Activated naive CD4-positive, alpha-beta T cell treated with anti-CD3 and anti-CD28 coated beads, Interleukin-2, amount 50 U/mL, for 16 hours (primary cell): ENCODE measurements at regions not wholly inside any gene's neighbourhood (a gene's known extent, or its start where the extent isn't known, plus 50 kb on each side); places are given as distances from the start of the nearest gene placed in this dataset.

ENCODE experiments used
- DNase-seq: peaks from one replicate; pipeline ENCODE4 v3.0.0-alpha.2; 2020

DNA sequence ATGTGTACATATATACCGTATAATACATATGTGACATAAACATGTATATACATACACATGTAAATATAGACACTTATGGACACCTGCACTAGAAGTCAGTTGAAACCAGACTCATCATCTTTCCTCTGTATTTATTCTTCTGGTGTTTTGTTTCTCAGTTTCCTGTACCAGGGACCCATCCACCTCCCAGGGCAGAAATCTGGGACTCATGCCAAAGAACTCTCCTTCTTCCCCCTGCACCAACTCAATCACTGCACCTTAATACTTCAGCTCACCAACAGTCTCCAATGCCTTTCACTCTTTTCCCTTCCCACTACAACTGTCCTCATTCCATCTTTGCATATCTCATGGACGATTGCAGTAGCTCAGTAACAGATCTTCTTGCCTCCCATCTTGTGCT is 428.0 kb downstream of the FBXO15 start:
- no peak for DNase-seq

DNA sequence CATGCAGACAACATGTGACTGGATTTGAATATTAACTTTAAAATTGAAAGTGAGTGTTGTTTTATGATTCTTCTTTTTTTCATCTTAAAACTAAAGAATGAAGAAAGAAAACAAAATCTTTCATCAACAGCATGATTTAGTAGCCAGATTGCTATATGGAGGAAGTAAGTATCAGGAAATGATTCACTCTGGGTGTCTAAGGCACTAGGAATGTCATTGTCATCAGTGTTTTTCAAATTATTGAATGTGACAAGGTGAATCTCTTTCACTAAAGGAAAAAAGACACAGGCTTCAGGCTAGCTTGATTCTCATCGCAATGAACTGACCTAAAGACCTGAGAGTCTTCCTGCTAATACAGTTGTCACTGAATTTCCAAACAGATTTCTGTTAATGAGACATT is 430.1 kb downstream of the FBXO15 start:
- no peak for DNase-seq

DNA sequence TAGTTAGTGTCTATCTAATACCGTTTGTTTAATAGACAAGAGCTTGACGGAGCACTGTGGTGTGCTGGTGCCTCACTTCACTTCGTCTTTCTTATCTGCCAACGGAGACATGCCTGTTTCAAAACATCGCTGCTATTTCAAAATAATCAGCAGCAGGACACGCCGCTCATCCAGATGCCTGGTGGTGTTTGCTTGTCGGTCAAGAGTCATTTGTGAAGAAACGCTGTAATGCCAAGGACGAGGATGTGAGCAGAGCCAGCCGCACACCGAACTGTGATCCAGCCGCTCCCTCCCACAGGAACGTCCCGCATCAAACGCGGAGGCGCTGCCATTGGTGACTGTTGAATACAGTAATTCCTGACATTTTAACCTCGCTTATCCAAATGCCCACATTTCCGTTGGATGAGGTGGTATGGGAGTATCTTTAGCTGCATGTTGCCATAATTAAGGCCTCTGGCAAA is 432.4 kb downstream of the FBXO15 start:
- DNase-seq, result no peak

DNA sequence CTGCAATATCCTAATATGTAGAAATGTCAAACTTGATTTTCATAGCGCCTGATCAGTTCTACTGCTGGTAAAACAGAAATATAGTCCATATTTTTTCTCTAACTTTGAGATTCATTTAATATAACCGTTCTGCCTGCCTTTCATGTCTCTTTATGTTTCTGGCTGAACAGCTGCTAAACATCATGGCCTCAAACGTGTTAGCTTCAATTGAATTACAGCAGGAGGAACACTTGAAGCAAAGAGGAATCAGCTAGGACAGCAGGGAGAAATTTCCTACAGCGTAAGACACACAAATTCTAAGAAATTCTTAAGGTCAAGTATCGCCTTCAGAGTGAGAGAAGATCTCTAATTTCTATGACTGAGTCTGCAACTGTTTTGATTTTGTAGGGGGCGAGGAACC is 433.2 kb downstream of the FBXO15 start:
- DNase-seq, result no peak

DNA sequence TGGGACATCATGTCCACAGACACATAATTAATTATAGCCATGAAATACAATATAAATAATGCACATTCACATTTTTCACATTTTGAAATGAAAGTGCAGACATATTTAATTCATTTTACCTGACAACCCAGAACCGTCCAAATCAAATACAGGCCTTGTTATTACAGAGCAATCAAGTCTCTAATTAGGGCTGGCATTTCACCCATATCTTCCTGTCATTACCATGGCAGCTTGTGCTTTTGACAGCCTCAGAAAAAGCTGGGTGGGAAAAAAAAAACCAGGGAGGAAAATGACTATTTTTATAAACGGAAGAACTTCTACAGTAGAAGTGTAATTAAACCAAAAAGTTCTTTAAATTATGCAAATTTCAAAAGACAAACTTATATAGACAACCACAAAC is 436.4 kb downstream of the FBXO15 start:
- no peak for DNase-seq

DNA sequence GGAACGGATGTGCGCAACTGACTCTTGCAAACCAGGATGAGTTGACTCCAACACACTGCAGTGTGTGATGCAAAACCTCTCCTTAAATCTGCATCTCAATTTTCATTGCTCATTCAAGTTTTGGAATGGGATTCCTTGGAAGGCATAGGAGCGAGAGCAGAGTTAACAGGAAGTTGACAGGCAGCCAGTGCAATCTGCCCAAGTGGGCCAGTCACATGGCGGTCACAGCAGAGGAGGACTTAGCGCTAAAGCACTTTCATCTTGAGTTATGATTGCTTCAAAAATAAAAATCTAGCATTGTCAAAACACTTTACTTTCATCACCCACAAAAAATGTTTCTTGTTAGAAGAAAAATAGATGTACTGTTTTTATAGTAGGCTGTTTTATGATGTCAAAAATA is 439.0 kb downstream of the FBXO15 start:
- no peak for DNase-seq

DNA sequence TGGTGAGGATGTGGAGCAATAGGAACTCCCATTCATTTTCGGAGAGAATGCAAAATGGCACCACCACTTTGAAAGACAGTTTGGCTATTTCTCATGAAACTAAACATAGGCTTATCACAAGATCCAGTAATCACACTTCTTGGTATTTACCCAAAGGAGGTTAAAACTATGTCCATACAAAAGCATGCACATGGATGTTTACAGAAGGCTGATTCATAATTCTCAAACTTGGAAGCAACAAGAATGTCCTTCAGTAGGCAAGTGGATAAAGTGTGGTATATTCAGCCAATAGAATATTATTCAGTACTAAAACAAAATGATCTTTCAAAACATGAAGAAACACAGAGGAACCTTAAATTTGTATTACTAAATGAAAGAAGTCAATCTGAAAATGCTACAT is 440.6 kb downstream of the FBXO15 start:
- DNase-seq, result no peak

DNA sequence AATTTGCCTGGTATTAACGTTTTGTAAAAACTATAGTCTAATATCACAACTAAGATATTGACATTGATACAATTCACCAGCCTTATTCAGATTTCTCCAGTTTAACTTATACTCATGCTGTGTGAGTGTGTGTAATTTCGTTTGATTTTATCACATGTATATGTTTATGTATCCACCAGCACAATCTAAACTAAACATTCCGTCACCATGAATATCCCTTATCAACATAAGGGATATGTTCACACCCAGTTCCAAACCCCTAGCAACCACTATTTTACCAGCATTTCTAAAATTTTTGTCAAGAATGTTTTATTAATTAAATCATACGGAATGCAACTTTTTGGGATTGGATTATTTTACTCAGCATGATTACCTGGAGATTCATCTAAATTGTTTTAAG is 450.3 kb downstream of the FBXO15 start:
- no peak for DNase-seq

DNA sequence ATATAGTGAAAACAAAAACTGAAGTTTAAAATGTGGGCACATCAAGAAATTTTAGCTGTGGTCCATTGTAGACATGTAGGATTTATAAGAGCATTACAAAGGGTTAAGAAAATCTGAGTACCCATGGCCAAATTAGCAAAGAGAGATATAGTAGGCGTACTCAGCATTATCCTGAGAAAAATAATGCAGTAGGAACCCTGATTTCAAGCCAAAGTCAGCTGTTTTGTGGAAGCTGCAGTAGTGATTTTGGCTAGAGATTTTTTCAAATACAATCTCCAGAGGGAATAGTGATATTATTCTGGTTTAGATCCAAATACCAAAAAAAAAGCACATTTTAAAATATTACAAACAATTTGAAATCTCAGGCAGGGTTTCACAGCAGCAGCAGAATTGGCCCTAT is 450.9 kb downstream of the FBXO15 start:
- no peak for DNase-seq

DNA sequence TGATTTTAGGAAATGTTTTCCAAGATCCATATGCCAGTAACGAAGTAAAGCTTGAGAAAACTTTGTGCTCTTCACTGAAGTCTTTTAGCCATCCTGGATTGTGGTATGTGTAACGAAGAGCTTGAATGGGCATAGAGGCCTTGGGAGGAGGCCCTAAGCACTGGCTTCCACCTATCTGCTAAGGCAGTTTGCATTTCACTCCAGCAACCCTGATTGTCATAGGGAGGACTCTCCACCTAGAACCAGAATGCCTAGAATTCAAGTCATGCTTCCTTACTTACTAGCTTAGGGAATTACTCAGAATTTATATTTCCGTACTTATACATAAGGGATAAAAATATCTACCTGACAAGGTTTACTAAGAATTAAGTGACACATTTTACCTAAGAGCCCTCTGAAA is 451.5 kb downstream of the FBXO15 start:
- DNase-seq, result no peak

DNA sequence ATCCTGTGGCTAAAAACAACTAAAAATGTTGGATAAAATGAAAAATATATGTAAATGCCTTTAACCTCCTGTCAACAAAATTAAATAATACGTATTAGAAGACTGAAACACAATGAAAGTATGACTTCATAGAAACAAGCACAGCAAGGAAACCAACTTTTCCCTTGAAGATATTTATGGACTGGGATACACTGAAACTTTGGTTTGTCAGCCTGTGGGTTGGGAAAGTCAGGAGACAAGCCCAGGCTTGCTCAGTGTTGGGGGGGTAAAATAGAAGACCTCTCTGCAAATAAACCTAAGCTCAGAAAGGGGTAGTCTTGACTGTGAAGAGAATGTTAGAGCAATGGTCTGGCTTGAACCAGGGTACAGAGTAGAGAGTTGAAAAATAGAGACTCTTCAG is 454.5 kb downstream of the FBXO15 start:
- no peak for DNase-seq

DNA sequence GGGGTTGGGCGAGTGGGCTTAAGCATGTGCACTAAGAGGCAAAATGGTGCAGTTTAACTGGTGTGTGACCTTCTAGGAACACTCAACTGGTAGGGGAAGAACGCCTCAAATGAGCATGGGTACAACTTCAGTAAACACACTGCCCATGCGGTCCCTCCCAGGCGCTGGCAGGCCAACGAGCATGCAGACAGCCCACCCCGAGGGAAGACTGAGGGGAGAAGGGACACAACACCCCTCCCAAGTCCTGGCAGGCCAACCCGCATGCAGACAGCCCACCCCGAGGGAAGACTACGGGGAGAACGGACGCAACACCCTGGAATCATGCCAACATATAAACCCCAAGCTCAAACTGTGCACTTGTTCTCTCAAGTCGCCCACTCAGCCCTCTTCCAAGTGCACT is 456.0 kb downstream of the FBXO15 start:
- no peak for DNase-seq

DNA sequence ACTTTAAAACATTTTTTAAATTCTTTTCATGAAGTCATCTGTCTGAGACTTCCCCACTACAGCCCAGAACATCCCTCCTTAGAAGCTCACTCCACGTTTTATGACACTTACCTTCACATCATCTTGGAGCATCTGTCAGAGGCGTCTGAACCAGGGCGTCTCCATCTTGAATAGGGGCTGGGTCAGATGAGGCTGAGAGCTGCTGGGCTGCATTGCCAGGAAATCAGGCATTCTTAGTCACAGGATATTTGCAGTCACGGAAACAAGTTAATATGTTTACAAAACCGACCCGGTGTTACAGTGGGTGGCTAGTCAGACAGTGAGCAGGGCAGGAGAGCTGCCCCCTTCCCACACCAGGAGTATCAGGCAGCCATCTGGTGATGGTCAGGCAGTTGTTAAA is 456.5 kb downstream of the FBXO15 start:
- no peak for DNase-seq

DNA sequence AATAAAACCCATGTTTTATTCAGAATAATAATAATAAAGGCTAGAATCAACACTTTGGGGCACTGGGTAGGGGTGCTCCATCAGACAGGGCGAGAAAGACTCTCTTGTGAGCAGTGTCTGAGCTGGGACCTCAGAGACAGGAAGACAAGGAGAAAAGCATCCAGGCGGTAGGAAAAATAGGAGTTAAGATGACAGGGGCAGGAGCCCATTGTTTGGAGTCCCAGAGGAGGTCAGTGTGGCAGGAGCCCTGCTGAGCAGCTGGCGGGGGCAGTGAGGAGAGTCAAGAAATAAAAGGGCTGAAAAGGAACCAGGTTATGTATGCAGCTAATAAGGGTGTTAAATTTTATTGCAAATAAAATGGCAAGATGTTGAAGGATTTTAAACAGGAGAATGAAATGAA is 457.4 kb downstream of the FBXO15 start:
- DNase-seq, result no peak

DNA sequence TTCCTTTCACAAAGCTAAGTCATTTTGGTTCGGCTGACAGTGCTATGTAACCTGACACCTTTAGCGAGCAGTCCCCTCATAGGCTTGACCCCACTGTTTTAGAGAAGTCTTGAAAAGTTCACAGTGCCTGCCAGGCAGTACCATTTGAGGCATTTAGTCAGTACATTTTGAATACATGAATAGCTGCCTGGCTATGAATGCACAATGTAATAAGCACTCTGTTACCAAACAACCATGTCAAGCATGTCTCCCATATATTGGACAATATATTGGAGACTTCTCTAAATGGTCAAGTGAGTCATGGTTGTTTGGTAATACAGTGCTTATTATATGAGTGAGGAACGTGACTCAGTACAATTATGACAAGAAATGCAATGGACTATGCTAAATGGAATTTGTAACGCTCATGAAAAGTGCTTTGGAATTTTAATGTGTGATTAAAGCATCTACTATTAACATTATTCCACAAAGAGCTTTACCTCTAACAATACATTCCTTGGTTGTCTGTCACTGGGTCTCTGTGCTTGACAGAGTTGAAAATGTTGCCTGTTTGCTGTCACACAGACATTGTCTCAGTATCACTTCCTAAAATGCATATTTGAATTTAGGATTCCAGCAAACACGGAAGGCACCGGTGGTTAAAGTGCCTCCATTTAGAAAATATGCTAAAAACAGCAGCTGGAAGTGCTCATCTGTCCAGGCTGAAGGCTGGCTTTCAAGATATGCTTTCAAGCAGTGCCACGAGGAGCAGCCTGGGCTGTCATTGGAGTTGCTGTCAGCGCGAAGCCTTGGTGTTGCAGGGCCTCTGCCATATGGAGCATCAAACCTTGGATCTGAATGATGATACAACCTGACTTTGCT is 458.6 kb downstream of the FBXO15 start:
- DNase-seq, result no peak

DNA sequence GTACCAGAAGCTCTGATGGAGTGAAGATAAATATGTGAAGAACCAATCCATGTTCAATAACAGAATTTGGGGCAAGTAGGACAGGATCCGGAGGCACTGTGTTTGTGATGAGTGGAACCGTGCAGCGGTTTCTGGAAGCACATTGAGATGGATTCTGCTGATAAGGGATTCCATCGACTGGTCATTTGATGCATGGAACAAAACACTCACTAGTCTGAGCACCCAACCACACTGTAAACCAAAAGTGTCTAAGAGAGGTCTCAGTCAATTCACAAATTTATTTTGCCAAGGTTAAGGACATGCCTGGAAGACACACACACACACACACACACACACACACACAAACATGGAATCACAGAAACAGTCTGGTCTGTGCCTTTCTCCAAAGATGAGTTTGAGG is 459.5 kb downstream of the FBXO15 start:
- DNase-seq, result no peak

DNA sequence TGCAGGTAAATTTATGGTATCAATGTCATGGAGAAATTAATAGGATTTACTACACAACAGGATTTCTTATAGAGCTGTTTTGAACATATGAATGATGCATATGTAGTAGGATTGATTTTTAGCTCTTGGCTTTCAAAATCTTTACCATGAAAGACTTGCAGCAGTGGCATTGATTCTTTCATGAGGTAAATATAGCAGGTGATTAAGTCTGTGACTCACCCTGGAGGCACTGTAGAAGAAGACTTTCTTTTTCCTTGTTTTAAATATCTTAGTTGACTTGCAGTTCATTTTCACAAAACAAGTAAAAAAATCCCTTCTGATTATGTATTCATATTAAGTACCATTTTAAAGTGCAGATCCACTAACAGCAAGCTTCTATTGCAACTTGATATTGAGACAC is 463.0 kb downstream of the FBXO15 start:
- no peak for DNase-seq

DNA sequence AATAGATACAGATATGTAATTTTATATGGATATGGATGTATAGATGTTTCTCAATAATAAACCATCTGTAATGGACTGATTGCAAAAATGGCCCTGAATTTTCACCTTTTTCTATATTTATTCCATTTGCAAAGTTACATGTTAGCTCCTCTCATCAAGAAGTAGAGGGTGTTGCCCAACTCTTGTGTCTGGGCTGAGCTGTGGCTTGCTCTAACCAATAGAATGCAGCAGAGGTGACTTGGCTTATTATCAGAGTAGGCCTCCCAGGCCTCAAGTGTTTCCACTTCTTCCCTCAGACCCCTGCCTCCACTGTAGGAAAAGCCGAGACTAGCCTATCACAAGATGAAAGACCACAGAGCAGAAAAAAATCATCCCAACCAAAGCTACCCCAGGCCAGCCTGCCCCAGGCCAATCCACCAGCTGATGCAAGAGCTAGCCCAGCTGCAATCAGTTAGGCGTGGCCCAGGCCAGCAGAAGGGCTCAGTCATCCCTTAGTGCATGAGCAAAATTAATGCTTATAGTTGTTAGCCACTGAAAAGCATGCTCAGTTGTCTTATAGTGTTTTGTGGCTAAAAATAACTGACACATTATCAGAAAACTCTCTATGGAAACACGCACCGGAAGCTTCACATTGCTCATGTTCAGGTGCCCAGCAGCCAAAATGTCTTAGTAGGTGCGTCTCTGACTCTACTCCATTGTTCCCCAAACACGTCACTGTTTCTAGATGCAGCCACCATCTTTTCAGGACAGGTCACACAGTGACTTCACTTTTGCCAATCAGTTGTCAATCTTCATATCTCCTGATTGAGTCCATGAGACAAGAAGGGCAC is 464.0 kb downstream of the FBXO15 start:
- no peak for DNase-seq

DNA sequence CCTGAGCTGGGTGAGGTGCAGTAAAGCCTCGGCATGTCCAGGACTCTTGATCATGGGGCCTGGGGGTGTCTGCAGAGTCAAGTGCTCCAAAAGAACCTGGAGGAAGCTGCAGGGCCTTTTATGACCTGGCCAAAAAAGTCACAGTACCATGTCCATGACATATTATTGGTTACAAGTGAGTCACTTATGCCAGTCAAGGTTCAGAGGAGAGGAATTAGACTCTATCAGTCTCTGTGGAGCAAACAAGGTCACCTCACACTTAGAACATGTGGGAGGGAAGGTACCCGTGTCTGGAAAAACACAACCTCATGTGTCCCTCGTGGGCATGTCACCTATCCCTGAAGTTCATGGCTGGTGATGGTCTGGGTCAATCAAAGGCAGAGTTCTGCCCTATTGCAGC is 465.7 kb downstream of the FBXO15 start:
- DNase-seq, result no peak

DNA sequence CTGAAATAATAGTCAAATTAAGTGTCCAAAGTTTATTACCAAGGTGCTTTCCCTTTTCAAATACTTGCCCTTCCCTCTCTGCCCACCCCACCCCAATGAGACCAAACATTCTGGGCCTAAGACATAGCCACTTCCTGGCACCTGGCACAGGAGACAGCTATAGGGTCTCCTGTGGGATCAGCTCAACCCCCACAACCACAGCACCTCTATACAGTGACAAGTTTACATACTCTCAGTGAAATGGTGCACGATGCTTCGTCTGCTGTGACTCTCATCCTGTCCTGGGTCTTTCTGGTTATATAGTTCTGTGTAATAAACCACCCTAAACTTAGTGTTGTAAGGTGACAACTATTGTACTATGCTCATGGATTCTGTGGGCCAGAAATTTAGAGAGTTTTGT is 466.2 kb downstream of the FBXO15 start:
- DNase-seq, result no peak

DNA sequence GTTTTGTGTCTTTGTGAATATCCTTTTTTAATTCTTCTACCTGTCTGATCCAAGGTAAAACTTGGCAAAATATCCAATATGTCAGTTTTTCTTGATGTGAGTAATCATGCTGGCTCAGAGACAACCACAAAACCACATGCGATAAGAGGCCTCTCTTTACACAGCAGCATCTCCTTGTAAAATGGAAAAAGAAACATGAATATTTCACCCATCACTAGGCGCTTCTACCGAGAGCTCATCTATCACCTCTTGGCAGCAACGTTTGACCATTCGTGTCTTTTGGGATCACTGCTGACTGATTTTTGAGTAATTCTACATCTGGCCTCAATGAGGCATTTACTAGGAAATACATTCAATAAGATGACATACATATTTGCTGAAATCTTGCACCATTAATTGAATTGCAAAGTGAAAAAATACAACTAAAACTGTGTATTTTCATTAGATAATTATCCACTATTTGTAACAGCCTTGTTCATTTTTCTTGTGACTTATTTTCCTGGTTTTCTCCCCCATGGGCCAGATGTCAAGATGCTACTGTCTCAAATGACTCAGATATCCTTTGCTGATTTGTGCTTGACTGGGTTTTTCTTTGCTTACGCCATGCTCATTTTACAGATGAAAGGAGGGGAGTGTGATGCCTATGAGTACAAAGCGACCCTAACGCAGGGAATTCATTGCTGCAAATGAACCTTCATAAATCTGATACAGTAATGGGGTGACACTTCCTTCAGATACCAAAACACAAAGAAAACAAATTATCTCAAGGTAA is 467.5 kb downstream of the FBXO15 start:
- DNase-seq, result no peak

DNA sequence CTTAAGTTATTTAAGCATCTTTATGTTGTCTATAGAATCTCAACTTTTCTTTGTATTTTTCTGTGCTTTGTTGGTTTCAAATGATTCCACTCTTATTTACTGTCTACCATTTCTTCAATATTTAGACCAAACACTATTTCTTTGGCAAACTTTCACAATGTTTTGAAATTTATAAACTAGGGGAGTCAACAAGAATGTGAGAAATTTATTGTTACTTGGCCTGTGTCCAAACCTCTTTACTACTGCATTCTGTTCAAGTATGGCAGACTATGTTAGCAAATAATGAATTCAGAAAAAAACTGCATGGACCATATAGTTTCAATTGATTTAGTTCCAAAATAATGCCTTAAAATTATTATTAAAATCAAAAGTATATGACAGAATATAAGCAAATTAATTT is 470.2 kb downstream of the FBXO15 start:
- no peak for DNase-seq

DNA sequence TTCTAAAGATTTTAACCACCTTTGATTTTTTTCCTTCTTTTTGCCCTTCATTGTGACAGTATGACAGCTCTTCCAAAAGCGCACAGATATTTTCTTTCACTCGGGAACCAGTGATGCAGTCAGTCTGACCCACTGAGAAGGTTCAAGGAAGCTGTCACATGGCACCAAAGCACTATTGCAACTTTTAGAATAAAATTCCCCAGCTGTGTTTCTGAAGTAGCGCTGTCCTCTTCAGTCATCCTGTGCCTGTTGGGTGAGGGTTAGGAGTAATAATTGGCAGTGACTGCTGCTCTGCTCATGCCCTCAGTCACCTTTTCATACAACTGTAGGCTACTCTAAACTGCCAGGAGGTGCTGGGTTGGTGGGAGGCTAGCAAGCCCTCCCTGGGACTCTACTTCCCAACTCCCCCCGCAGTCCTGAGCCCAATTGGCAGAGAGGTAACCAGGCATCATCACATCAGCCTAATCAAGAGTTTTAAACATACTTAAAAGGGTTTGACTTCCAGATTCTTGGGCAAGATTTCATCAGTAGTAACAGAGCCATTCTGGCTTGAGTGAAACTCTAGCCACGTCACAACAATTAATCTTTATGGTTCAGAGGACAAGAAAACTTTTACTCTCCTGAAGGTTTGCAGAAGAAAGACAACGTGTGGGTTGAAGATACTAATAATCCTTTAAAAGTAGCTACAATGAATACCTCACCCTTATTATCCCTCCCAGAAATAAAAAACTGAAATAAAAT is 473.3 kb downstream of the FBXO15 start:
- DNase-seq, result no peak
